GM06990 (cell line): ENCODE measurements at regions not wholly inside any gene's neighbourhood (a gene's known extent, or its start where the extent isn't known, plus 50 kb on each side); places are given as distances from the start of the nearest gene placed in this dataset.

Experiments used
- DNase-seq: peaks from one replicate; pipeline ENCODE4 v3.0.0-alpha.2; 2011; ENCODE audit not compliant: insufficient read length; ENCODE audit errors: extremely low read depth
- H3K27me3 ChIP-seq: replicated peaks from 2 replicates; pipeline ENCODE4 v1.6.0; 2011; ENCODE audit warnings: low read length; ENCODE audit not compliant: control insufficient read depth, insufficient read depth
- H3K36me3 ChIP-seq: 2 replicates; pipeline ENCODE4 v1.5.1; 2011; ENCODE audit warnings: low read length; ENCODE audit not compliant: control insufficient read depth, insufficient read depth
- H3K4me3 ChIP-seq: replicated peaks from 2 replicates; pipeline ENCODE4 v1.5.1; 2011; ENCODE audit warnings: low read depth, mild to moderate bottlenecking, control low read depth, low read length
- CTCF ChIP-seq: IDR thresholded peaks from 2 replicates; pipeline ENCODE4 v1.5.1; 2011; ENCODE audit warnings: low read length, control low read depth, mild to moderate bottlenecking, inconsistent platforms; ENCODE audit not compliant: insufficient read depth, poor library complexity, severe bottlenecking

GRCh38 chr6:120228297-120228696, 878.7 kb upstream of the MAN1A1 start:
- no peak for DNase-seq
- no peaks in the 10 kb centered on the region for H3K27me3 ChIP-seq
- TF ChIP-seq CTCF: no peak
- H3K36me3 ChIP-seq: no peaks in the 10 kb centered on the region
- no peak overlapping the region for H3K4me3 ChIP-seq

GRCh38 chr6:120219339-120219738, 869.8 kb upstream of the MAN1A1 start:
- TF ChIP-seq CTCF: no peak
- Histone ChIP-seq H3K36me3 (no peaks in the 10 kb centered on the region), H3K4me3 (no peak overlapping the region), H3K27me3 (no peaks in the 10 kb centered on the region)
- DNase-seq: no peak

- Histone ChIP-seq H3K27me3 (no peaks in the 10 kb centered on the region), H3K4me3 (no peak overlapping the region), H3K36me3 (no peaks in the 10 kb centered on the region)
- DNase-seq: no peak
- no peak for TF ChIP-seq CTCF
Observed at GRCh38 chr6:120214088-120214499, 864.5 kb upstream of the MAN1A1 start.

GRCh38 chr6:120211955-120212792, 862.6 kb upstream of the MAN1A1 start:
- no peak for TF ChIP-seq CTCF
- no peaks in the 10 kb centered on the region for H3K27me3 ChIP-seq
- no peak overlapping the region for H3K4me3 ChIP-seq
- DNase-seq: no peak
- H3K36me3 ChIP-seq: no peaks in the 10 kb centered on the region

- Histone ChIP-seq H3K27me3 (no peaks in the 10 kb centered on the region), H3K36me3 (no peaks in the 10 kb centered on the region), H3K4me3 (no peak overlapping the region)
- TF ChIP-seq CTCF: no peak
- DNase-seq: no peak
Observed at GRCh38 chr6:120202878-120203277, 853.3 kb upstream of the MAN1A1 start.
